ENCODE measurements at regions not wholly inside any gene's neighbourhood (a gene's known extent, or its start where the extent isn't known, plus 50 kb on each side); places are given as distances from the start of the nearest gene placed in this dataset.
"Not testable (repeated sequence)": the region's sequence is repeated elsewhere in the genome, so short reads cannot be mapped to it uniquely, and the experiment has no call there.

DNA sequence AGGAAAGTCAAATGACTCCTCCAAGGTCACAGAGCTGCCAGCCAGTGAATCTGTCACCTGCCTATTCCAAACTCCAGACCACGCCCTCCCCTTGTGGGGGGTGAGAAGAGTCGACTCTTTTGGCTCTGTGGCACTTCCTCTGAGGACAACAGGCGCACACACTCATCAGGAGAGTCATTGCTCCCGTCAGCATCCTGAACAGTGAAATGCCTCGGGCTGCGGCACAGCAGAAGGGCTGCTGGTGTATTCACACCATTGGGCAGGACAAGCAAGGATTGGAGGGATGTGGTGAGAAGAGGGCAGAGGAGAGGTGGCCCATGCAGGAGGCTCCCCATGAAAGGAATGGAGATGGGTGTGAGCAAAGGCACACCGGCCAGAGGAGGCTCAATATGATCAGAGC, 239.0 kb downstream of the TOMM20 start:
- Mint-ChIP-seq H3K36me3 (ENCODE audit: low read depth) (no peaks in the 10 kb centered on the region), H3K27me3 (no peaks in the 10 kb centered on the region), H3K4me1 (peaks cover 10% of the 10 kb centered on the region), H3K9me3 (no peaks in the 10 kb centered on the region), H3K27ac (no peak overlapping the region), H3K4me3 (no peak overlapping the region)
- ATAC-seq (ENCODE audit: low read depth) (no peak), DNase-seq (no peak)
- ChIA-PET CTCF (no interaction called here), POLR2A (no interaction called here)
- intact Hi-C loops (cut with micrococcal nuclease) = no loop called here
- TF ChIP-seq, protein P1, sequence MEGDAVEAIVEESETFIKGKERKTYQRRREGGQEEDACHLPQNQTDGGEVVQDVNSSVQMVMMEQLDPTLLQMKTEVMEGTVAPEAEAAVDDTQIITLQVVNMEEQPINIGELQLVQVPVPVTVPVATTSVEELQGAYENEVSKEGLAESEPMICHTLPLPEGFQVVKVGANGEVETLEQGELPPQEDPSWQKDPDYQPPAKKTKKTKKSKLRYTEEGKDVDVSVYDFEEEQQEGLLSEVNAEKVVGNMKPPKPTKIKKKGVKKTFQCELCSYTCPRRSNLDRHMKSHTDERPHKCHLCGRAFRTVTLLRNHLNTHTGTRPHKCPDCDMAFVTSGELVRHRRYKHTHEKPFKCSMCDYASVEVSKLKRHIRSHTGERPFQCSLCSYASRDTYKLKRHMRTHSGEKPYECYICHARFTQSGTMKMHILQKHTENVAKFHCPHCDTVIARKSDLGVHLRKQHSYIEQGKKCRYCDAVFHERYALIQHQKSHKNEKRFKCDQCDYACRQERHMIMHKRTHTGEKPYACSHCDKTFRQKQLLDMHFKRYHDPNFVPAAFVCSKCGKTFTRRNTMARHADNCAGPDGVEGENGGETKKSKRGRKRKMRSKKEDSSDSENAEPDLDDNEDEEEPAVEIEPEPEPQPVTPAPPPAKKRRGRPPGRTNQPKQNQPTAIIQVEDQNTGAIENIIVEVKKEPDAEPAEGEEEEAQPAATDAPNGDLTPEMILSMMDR (IDR thresholded peaks at IDR 0.05) = no peak

DNA sequence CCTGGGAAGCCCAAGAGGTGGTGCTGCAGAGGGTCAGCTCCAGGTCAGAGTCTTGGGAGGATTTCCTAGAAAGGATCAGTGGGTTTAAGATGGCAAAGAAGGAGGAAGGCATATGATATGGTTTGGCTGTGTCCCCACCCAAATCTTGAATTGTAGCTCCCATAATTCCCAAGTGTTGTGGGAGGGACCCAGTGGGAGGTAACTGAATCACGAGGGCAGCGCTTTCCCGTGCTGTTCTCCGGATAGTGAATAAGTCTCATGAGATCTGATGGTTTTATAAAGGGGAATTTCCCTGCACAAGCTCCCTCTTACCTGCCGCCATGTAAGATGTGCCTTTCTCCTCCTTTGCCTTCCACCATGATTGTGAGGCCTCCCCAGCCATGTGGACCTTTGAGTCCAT, 240.4 kb downstream of the TOMM20 start:
- H3K27ac Mint-ChIP-seq; H3K36me3 Mint-ChIP-seq (ENCODE audit: low read depth); H3K27me3 Mint-ChIP-seq; CTCF ChIA-PET; H3K4me3 Mint-ChIP-seq; ATAC-seq (ENCODE audit: low read depth); H3K9me3 Mint-ChIP-seq; intact Hi-C loops (cut with micrococcal nuclease); DNase-seq: not testable (repeated sequence)
- POLR2A ChIA-PET = interaction anchor here (0.6 to 0.8 kb wide), 2 partner anchors 12 to 128 kb away, joined by 3 read pairs; no protein-coding TSS in a partner anchor
- peaks cover 10% of the 10 kb centered on the region for H3K4me1 Mint-ChIP-seq

DNA sequence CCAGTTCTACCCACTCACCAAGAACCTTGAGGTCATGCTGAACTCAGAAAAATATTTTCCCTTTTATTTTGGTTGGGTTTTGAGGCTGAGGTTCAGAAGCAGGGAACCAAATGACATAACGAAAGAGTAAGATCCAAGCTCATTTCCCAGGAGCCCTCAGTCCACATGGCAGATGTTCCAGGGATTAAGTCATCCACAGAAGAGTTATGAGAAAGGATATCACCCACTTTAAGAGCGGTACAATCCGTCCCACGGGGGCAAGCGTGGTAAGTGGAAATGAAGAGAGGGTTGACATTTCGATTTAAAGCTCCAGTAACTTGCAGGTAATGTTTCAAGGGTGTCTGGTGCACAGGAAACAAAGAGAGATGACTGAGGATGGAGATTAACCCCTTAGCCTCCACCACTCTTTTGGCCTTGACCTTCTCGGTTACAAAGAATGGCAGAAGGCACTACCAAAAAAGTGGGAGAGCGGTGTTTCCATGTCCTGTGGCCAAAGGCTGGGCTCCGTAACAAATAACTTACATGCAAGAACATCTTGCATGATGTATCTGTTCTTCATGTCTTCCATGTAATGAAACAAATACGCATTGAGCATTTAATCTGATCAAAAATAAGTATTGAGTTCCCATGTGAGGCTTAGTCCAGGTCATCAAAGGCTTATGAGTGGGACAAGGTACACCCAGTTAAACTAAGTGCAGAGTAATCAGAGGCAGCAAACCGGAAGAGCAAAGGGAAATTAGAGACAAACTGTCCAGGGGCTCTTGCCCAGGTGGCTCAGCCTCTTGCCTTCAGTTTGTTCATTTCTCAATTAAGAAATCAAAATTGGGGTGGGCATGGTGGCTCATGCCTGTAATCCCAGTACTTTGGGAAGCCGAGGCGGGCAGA, 241.4 kb downstream of the TOMM20 start:
- Mint-ChIP-seq H3K27ac (no peak overlapping the region), H3K27me3 (no peaks in the 10 kb centered on the region), H3K4me1 (peaks cover 20% of the 10 kb centered on the region), H3K4me3 (no peak overlapping the region), H3K9me3 (no peaks in the 10 kb centered on the region), H3K36me3 (ENCODE audit: low read depth) (no peaks in the 10 kb centered on the region)
- intact Hi-C loops (cut with micrococcal nuclease) = no loop called here
- ATAC-seq (ENCODE audit: low read depth) = no peak
- ChIA-PET POLR2A (interaction anchor here (0.7 to 0.9 kb wide), 3 partner anchors 11 to 209 kb away, joined by 3 to 4 read pairs (median 4); no protein-coding TSS in a partner anchor), CTCF (no interaction called here)
- DNase-seq = no peak
- TF ChIP-seq, protein P1 (IDR thresholded peaks at IDR 0.05) = no peak

DNA sequence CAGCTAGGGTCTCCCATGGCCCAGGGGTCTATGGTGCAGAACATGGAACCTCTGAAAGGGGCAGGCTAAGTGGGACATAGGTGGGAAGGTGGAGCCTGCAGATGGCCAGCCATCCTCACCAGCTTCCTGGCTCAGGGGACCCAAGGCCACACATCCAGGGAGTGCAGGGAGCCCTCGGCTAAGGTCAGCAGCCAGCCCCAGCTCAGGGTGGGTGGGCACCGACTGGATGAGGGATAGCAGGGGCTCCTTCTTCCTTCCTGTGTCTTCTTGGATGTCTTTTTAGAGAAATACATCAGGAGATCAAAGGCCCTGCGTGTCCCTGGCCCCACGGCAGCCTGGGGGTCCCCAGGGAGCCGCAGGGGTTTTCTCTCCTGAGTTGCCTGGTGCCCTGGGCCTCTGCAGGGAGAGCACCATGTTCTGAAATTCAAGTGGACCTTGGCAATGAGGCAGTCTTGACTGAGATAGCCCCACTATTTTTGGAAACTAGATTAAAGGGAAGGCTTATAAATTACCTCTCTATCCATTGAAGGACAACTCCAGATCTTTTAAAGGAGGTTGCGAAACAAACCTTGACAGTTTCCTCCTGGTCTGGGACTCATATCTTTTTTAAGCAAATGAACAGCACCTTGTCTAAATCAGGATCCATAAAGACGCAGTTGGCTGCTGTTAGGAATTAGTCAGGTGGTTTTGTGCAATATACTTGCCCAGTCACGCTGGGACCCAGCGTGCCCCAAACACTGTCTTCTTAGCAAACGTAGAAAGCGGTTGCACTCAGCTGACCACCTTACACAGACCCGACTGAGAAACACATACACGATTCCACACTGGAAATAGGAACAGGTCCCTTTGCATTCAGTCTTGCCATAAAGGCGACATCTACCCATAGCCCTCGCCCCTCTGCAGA, 242.3 kb downstream of the TOMM20 start:
- no peaks in the 10 kb centered on the region for H3K9me3 Mint-ChIP-seq
- no peak overlapping the region for H3K27ac Mint-ChIP-seq
- no peaks in the 10 kb centered on the region for H3K27me3 Mint-ChIP-seq
- DNase-seq (no peak), ATAC-seq (ENCODE audit: low read depth) (no peak)
- intact Hi-C loops (cut with micrococcal nuclease) = no loop called here
- H3K36me3 Mint-ChIP-seq (ENCODE audit: low read depth) = no peaks in the 10 kb centered on the region
- CTCF ChIA-PET = no interaction called here
- TF ChIP-seq, protein P1 (IDR thresholded peaks at IDR 0.05) = no peak
- H3K4me3 Mint-ChIP-seq = no peak overlapping the region
- POLR2A ChIA-PET = interaction anchor here (0.9 kb wide), 1 partner anchor 76 kb away, joined by 4 read pairs; no protein-coding TSS in a partner anchor
- peaks cover 30% of the 10 kb centered on the region for H3K4me1 Mint-ChIP-seq

DNA sequence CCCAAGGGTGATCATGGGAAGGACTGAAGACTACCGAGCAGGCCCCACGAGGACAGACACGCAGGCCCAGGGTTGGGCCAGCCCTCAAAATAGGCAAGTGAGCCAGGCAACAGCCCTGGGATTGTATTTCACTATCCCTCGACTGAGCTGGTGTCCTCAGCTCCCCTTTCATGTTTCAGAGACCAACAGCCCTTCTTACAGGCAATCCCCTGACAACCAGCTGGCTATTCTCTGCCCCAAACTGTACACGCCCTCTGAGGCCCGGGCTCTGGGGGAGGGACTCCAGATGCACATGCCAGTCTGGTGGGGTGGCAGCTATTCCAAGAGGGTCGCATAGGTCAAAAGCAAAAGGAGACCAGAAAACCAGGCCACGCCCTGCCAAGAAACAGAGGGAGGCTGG, 243.0 kb downstream of the TOMM20 start:
- no peak for ATAC-seq (ENCODE audit: low read depth)
- Mint-ChIP-seq H3K9me3 (no peaks in the 10 kb centered on the region), H3K27ac (no peak overlapping the region), H3K4me1 (peaks cover 36% of the 10 kb centered on the region), H3K27me3 (no peaks in the 10 kb centered on the region), H3K36me3 (ENCODE audit: low read depth) (no peaks in the 10 kb centered on the region), H3K4me3 (no peak overlapping the region)
- no peak for DNase-seq
- ChIA-PET POLR2A (interaction anchor here (1.2 kb wide), 1 partner anchor 272 kb away, joined by 3 read pairs; no protein-coding TSS in a partner anchor), CTCF (no interaction called here)
- intact Hi-C loops (cut with micrococcal nuclease) = no loop called here
- TF ChIP-seq, protein P1 (IDR thresholded peaks at IDR 0.05) = no peak
